HG03378 (cell line): ENCODE measurements at regions not wholly inside any gene's neighbourhood (a gene's known extent, or its start where the extent isn't known, plus 50 kb on each side); places are given as distances from the start of the nearest gene placed in this dataset.

ENCODE experiments used
- ATAC-seq: cut with Tn5 transposase; IDR thresholded peaks from one replicate; pipeline ENCODE4 v1.9.1; 2021; ENCODE audit warnings: mild to moderate bottlenecking, moderate library complexity; ENCODE audit not compliant: unreplicated experiment

DNA sequence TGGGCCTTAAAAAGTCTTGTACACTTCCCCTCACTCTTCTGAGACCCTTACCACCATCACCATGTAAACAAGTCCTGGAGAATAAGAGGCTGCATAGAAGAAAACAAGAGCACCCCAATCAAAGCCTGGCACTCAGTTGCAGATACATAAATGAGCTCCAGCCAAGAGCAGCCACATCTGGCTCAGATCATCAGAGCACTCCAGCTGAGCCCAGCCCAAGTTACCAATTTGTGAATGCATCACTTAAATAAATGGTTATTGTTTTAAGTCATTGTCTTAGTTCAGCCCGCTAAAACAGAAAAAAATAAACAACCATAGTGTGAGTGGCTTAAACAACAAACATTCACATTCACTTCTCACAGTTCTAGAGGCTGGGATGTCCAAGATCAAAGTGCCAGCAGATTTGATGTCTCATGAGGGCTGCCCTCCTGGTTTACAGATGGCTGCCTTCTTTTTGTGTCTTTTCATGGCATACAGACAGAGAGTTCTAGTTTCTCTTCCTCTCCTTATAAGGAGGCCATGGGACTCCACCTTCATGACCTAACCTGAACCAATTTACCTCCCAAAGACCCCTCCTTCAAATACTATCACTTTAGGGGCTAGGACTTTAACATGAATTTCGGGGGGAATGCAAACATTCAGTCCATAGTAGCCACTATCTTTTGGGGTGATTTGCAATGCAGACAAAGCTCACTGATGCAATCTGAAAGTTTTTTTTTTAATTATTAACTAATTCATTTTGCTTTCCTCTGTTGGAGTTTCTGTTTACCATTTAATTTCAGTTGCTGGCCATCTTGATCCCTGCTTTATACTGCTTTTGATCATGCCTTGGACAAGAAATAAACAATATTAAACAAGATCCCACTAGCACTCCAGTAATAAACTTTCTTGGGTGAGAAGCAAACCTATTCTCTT lies 187.5 kb upstream of the ACVR2A start:
- peak; percentile 46 for ATAC-seq

- ATAC-seq: no peak
Measured at GRCh38 chr2:147649998-147650397, 194.8 kb upstream of the ACVR2A start.

DNA sequence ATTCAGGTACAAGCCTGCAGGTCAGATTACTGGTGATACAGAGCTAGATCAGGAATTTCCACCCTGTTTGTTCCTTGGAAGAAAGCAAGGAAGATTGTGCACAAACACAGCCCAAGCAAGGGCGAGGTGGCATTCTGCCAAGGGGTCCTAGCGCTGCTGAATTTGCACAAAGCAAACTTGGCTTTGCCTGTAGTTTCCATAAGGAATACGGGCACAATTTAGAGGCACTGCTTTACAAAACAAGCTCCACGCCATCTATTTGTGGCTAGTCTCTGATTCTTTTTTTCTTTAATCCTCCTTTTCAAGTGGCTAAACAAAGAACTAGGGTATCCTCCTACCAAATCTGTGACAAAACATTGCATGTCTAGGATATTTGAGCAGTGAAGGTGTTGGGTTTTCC lies 195.5 kb upstream of the ACVR2A start:
- ATAC-seq: no peak

- no peak for ATAC-seq
Measured at GRCh38 chr2:147648471-147648870, 196.4 kb upstream of the ACVR2A start.

DNA sequence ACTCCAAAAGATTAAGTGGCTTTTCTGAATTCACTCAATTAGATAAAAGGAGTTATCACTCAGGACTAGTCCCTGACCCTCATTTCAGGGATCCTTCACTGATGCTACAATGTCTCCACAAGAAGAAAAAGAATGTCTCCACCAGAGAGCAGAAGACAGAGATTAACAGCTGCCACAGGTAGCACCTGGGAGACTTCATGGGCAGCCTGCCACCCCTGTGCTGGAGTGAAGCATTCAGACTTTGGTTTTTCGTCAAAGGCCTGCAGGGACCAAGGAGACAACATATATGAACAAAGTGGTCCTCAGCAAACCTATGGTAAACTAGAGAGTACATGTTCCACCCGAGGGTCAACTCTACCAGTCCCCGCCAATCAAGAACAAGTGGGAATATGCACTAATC lies 197.0 kb upstream of the ACVR2A start:
- ATAC-seq: no peak

GRCh38 chr2:147646818-147647468 lies 197.9 kb upstream of the ACVR2A start:
- no peak for ATAC-seq

GRCh38 chr2:147644491-147644890 lies 200.3 kb upstream of the ACVR2A start:
- ATAC-seq: no peak

DNA sequence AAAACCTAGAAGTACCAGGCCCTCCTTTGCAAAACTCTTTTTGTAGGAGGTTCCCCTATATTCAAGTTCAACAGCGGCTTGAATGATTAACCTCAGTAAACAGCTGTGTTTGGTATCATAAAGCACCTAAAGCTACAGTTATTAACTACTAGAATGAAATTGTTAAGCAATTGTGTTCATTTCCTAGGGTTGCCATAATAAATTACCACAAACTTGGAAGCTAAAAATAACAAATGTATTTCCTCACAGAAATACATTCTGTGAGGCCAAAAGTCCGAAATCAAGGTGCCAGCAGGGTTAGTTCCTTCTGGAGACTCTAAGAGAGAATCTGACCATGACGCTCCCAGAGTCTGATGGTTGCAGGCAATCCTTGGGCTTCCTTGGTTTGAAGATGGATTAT lies 202.1 kb upstream of the ACVR2A start:
- ATAC-seq: no peak

GRCh38 chr2:147641651-147642050 lies 203.2 kb upstream of the ACVR2A start:
- no peak for ATAC-seq

GRCh38 chr2:147639891-147640290 lies 204.9 kb upstream of the ACVR2A start:
- peak; percentile 87 for ATAC-seq

DNA sequence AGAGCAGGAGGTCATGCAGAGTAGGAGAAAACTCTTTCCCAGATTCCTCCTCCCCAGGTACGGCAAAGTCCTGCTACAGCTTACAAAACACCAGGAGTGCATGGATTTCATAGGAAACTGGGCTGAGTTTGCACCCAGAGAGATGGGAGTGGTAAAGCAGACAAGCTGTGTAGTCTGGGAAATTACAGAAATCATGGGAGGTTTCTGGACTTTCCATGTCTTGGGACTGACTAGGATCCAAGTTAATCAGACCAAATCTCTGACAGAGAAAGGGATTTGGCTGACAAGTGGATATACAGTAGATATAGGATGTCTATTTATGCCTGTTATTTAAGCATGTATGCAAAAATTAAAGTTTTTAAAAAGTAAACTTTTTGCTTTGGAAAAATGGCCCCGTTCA lies 205.4 kb upstream of the ACVR2A start:
- no peak for ATAC-seq

- ATAC-seq: no peak
Measured at GRCh38 chr2:147636886-147637285, 207.9 kb upstream of the ACVR2A start.

DNA sequence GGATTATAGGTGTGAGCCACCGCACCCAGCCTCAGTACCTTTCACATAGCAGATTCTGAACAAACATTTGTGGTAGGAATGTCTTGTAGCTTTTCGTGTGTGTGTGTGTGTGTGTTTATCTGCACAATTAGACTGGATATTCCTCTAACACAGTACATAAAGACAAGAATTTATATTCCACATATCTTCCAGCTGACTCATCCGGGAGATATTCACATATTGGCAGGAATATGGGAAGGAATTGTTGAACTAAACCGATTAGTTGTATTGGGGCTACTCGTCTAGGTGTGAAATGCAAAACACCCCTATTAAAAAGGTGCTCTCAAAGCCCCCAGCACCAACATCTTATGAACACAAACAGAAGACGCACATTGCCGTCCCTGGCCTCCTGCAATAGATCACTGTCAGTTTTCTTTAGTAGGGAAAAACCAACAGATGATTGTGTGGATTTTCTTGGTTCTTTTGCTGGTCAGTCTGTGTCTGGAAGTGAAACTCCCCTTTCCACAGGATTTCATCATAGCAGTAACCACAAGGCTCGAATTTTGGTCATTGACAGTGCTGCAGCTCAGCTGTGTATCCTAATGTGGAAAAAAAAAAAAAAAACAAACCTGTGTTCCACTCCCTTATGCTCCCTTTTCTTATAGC lies 208.5 kb upstream of the ACVR2A start:
- ATAC-seq: no peak

DNA sequence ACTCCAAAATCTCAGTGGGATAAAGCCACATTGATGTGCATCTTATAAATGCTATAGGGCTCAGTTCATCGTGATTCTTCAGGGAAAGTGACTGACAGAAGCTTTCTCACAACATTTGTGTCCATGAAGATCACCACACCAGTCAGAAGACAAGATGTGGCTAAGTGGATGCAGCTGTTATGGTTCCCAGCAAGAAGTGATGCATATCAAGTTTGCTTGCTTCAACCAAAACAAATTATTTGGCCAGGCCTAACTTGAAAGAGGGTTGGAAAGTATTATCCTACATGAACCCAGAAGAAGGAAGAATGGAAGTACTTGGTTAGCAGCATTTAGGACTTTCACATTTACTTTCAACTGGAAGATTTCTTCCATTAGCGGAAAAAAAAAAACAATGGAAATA lies 210.0 kb upstream of the ACVR2A start:
- no peak for ATAC-seq

- ATAC-seq: no peak
Measured at GRCh38 chr2:147632198-147632597, 212.6 kb upstream of the ACVR2A start.

DNA sequence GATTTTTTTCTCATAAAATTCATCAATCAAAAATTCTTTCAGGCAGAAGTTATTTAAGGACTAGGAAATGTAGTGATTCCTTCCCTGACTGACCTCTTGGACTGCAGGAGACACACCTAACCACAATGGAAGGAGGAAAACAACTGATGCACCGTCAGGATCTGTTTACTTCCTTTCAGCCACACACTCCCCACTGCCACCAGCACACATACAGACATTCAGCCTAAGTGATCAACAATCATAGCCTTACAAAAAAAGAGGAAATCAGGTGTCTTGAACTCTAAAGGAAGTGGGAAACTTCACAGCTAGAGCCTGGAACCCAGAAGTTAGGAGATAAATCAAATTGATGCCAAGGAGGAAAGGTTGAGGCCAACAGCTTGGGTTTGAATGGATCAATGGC lies 213.5 kb upstream of the ACVR2A start:
- no peak for ATAC-seq

DNA sequence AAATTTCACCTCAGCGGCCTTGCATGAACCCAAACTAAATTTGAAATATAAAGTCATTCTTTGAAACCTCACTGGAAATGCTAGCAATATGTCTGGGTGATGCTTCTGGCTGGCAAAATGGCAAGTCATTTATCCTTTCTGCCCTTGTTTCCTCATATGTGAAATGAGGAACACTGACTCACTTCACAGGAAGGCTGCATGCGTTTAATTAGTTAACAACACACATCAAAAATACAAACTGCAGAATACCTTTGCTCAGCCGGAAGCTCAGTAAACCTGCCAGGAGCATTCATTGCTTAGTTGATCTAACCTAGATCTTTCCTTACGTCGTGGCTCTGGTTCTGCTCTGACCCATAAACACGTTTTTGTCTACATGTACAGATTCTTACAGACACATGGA lies 214.2 kb upstream of the ACVR2A start:
- peak; percentile 34 for ATAC-seq

DNA sequence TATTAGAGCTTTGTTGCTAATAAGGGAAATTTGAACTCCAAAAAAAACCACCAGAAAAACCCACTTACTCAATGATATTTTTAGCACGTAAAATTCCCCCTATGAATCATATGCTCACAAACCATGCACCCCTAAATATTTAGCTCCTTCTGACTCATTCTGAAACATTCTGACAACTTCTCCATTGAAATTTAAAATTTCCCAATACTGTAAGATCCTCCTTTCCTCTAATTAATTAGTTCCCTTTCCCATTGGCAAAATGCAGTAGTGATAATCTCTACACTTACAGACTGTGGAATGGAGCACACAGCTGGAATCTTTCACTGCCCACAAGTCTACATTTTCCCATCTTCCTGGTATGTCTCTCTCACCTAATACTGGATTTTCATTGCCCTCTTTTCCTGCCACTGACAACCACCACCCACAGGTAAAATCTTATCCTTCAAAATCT lies 215.8 kb upstream of the ACVR2A start:
- peak; percentile 60 for ATAC-seq

DNA sequence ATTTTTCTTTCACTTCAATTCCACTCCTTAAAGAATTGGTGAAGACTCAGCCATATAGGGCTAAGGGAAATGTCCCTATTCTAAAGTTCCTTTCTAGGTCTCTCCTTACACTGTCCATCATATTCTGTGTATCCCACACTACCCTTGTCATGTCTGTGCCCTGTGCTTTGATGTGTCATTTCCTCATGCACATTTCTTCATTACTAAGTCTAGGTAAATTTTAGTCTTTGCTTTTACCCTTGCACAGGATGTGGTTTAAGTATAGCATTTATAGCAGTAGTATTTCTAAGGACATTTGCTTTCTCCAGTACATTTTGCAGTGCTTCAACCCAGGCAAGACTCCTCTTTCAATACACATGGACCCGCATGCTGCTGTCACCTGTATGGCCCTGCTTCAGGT lies 221.5 kb upstream of the ACVR2A start:
- peak; percentile 99 for ATAC-seq

DNA sequence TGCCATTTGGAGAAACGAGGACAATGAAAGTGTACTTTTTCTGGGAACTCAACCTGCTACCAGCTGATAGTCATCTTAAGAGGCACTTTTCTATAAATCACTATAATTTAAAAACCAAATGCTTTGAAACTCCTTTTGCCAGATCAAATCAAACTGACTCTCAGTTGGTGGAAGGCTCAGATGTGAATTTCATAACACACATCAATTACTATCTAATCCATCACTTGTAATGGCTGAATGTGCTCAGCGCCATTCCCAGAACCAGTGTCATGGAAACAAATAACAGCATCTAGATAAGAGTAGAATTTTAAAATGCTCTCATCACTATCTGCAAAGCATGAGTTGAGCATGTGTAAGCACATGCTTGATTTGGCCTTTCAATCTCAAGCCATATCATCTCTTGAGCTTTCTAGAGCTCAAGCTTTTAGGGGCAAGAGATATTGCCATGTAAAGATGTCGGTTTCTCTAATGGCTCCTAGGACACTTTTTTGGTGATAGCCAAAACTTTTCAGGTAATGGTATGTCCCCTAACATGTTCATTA lies 223.1 kb upstream of the ACVR2A start:
- ATAC-seq: no peak

- no peak for ATAC-seq
Measured at GRCh38 chr2:147619808-147620207, 225.0 kb upstream of the ACVR2A start.
